ENCODE measurements at regions not wholly inside any gene's neighbourhood (a gene's known extent, or its start where the extent isn't known, plus 50 kb on each side); places are given as distances from the start of the nearest gene placed in this dataset.

GRCh38 chr2:191738003-191738402 lies 60.1 kb downstream of the NABP1 start:
- Histone ChIP-seq H3K9me3 (no peaks in the 10 kb centered on the region), H3K27ac (no peak overlapping the region), H3K4me1 (peaks cover 0 to 12% (median 0%) of the 10 kb centered on the region in 3 donors), H3K4me3 (no peak overlapping the region), H3K27me3 (no peaks in the 10 kb centered on the region), H3K36me3 (no peaks in the 10 kb centered on the region)
- TF ChIP-seq, protein P1, sequence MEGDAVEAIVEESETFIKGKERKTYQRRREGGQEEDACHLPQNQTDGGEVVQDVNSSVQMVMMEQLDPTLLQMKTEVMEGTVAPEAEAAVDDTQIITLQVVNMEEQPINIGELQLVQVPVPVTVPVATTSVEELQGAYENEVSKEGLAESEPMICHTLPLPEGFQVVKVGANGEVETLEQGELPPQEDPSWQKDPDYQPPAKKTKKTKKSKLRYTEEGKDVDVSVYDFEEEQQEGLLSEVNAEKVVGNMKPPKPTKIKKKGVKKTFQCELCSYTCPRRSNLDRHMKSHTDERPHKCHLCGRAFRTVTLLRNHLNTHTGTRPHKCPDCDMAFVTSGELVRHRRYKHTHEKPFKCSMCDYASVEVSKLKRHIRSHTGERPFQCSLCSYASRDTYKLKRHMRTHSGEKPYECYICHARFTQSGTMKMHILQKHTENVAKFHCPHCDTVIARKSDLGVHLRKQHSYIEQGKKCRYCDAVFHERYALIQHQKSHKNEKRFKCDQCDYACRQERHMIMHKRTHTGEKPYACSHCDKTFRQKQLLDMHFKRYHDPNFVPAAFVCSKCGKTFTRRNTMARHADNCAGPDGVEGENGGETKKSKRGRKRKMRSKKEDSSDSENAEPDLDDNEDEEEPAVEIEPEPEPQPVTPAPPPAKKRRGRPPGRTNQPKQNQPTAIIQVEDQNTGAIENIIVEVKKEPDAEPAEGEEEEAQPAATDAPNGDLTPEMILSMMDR (IDR thresholded peaks at IDR 0.05), result no peak
- TF ChIP-seq POLR2AphosphoS5 (IDR thresholded peaks at IDR 0.05) (no peak), POLR2A (IDR thresholded peaks at IDR 0.05) (no peak), EP300 (IDR thresholded peaks at IDR 0.05) (no peak)
- WGBS, 2 donors (ENCODE audit: low coverage in 1 of 2), result 44 to 58% methylated on average over 1 to 3 of the region's 3 CpGs
- ATAC-seq, result no peak

GRCh38 chr2:191738667-191739066 lies 60.7 kb downstream of the NABP1 start:
- H3K27me3 ChIP-seq, result no peaks in the 10 kb centered on the region
- no peaks in the 10 kb centered on the region for H3K36me3 ChIP-seq
- H3K27ac ChIP-seq, result no peak overlapping the region
- H3K9me3 ChIP-seq, result no peaks in the 10 kb centered on the region
- TF ChIP-seq EP300 (IDR thresholded peaks at IDR 0.05) (no peak), POLR2A (IDR thresholded peaks at IDR 0.05) (no peak), POLR2AphosphoS5 (IDR thresholded peaks at IDR 0.05) (no peak)
- TF ChIP-seq, protein P1 (IDR thresholded peaks at IDR 0.05), result no peak
- H3K4me1 ChIP-seq, result peaks cover 0 to 12% (median 0%) of the 10 kb centered on the region in 3 donors
- peak overlapping the region in 1 of 2 donors; percentile 14 for H3K4me3 ChIP-seq
- ATAC-seq, result no peak
- WGBS, 2 donors (ENCODE audit: low coverage in 1 of 2), result 40 to 52% methylated on average over 3 of the region's 3 CpGs

DNA sequence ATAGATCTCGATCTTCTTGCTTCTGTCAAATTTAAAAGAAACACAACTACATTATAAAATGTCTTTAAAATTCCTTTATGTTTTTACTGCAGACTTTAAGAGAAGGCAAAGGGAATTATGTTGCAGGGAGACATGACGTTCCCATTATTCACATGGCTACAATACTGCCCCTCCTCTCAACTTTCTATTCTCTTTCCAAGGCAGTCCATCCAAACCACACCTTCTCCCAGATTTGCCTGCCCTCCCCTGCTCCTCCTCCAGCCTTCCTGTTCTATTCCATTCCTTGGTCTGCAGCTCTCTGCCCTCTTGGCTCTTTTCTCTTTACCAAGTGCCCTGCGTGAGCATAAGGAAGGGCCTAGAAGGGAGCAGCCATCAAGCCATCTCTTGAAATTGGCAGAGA lies 61.3 kb downstream of the NABP1 start:
- H3K27me3 ChIP-seq, result no peaks in the 10 kb centered on the region
- H3K4me3 ChIP-seq, result peak overlapping the region in 1 of 2 donors; percentile 14
- no peak for ATAC-seq
- 28 to 50% methylated on average over 2 to 3 of the region's 3 CpGs for WGBS, 2 donors (ENCODE audit: low coverage in 1 of 2)
- H3K36me3 ChIP-seq, result no peaks in the 10 kb centered on the region
- H3K9me3 ChIP-seq, result no peaks in the 10 kb centered on the region
- TF ChIP-seq POLR2AphosphoS5 (IDR thresholded peaks at IDR 0.05) (no peak), EP300 (IDR thresholded peaks at IDR 0.05) (no peak), POLR2A (IDR thresholded peaks at IDR 0.05) (no peak)
- TF ChIP-seq, protein P1 (IDR thresholded peaks at IDR 0.05), result no peak
- no peak overlapping the region for H3K27ac ChIP-seq
- H3K4me1 ChIP-seq, result peaks cover 0 to 12% (median 0%) of the 10 kb centered on the region in 3 donors

DNA sequence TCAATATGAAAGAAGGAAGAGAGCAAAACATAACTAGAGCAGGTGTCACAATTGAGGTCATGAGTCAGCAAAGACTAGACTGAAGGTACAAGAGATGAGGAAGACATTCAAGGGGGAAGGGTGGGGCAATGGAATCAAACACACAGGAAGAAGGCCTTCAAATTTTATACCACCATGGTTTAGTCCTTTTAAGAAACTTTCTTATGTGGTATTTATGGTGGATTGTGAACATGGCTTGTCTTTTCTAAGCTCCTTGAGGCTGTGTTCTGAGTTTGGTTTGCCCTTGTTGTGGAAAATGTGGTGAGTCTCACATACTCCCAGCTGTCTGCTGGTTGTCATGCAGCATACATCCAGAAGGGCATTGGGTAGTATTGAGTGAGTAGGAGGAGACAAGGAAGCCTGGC lies 62.1 kb downstream of the NABP1 start:
- TF ChIP-seq POLR2A (IDR thresholded peaks at IDR 0.05) (no peak), POLR2AphosphoS5 (IDR thresholded peaks at IDR 0.05) (no peak), EP300 (IDR thresholded peaks at IDR 0.05) (no peak)
- TF ChIP-seq, protein P1 (IDR thresholded peaks at IDR 0.05), result no peak
- no peaks in the 10 kb centered on the region for H3K9me3 ChIP-seq
- no peaks in the 10 kb centered on the region for H3K36me3 ChIP-seq
- H3K4me1 ChIP-seq, result peaks cover 0 to 12% (median 0%) of the 10 kb centered on the region in 3 donors
- H3K4me3 ChIP-seq, result no peak overlapping the region
- no peaks in the 10 kb centered on the region for H3K27me3 ChIP-seq
- no peak for ATAC-seq
- H3K27ac ChIP-seq, result no peak overlapping the region

GRCh38 chr2:191740759-191741158 lies 62.8 kb downstream of the NABP1 start:
- Histone ChIP-seq H3K4me1 (peaks cover 0 to 12% (median 0%) of the 10 kb centered on the region in 3 donors), H3K27ac (no peak overlapping the region), H3K4me3 (no peak overlapping the region), H3K27me3 (no peaks in the 10 kb centered on the region), H3K36me3 (no peaks in the 10 kb centered on the region), H3K9me3 (no peaks in the 10 kb centered on the region)
- TF ChIP-seq POLR2AphosphoS5 (IDR thresholded peaks at IDR 0.05), result no peak
- TF ChIP-seq, protein P1 (IDR thresholded peaks at IDR 0.05), result no peak
- no peak for TF ChIP-seq POLR2A (IDR thresholded peaks at IDR 0.05)
- no peak for TF ChIP-seq EP300 (IDR thresholded peaks at IDR 0.05)
- ATAC-seq, result no peak
- 51 to 75% methylated on average over 2 of the region's 3 CpGs for WGBS, 2 donors (ENCODE audit: low coverage in 1 of 2)
